Sigmoid colon (tissue), 4 donors: ENCODE measurements at regions not wholly inside any gene's neighbourhood (a gene's known extent, or its start where the extent isn't known, plus 50 kb on each side); places are given as distances from the start of the nearest gene placed in this dataset.

ENCODE experiments used
- EP300 ChIP-seq, 4 donors: sonication (generic); formaldehyde crosslinking; IDR thresholded peaks; one replicate each; pipeline ENCODE4 v1.6.1; 2017; ENCODE audit warnings: antibody characterized with exemption in 4 of 4
- POLR2A ChIP-seq, 2 donors: fragments of 450-650 bp; IDR thresholded peaks; one replicate each; pipeline ENCODE4 v1.6.1; 2016; ENCODE audit warnings: antibody characterized with exemption in 2 of 2, mild to moderate bottlenecking in 2 of 2, moderate library complexity in 2 of 2
- TF ChIP-seq, protein P1 (sequence below), 4 experiments: fragments of 450-650 bp in 3 of 4; fragments of 200-600 bp in 1 of 4; IDR thresholded peaks; one replicate each; pipeline ENCODE4 v1.5.1; 2016 to 2019; ENCODE audit warnings: antibody characterized with exemption in 4 of 4, mild to moderate bottlenecking in 3 of 4, moderate library complexity in 2 of 4

DNA sequence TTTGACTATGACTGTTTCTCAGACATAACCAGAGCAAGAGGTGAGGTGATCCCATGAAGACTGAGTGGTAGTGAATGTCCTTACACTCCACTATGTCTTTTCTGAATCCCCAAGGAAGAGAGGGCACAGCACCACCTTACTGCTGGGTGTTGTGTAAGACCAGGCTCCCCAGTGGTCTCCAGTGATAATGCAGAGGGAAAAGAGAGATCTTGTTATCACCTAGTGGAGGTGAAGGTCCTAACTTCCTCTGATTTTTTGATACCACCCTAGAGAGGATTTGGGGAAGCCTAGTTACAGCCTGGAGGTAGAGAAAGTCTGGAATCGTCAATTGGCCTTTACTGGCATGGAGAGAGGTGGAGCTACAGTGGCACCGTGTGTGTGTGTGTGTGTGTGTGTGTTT lies 288.0 kb upstream of the BCHE start:
- TF ChIP-seq, protein P1, sequence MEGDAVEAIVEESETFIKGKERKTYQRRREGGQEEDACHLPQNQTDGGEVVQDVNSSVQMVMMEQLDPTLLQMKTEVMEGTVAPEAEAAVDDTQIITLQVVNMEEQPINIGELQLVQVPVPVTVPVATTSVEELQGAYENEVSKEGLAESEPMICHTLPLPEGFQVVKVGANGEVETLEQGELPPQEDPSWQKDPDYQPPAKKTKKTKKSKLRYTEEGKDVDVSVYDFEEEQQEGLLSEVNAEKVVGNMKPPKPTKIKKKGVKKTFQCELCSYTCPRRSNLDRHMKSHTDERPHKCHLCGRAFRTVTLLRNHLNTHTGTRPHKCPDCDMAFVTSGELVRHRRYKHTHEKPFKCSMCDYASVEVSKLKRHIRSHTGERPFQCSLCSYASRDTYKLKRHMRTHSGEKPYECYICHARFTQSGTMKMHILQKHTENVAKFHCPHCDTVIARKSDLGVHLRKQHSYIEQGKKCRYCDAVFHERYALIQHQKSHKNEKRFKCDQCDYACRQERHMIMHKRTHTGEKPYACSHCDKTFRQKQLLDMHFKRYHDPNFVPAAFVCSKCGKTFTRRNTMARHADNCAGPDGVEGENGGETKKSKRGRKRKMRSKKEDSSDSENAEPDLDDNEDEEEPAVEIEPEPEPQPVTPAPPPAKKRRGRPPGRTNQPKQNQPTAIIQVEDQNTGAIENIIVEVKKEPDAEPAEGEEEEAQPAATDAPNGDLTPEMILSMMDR (IDR thresholded peaks at IDR 0.05), result no peak
- TF ChIP-seq POLR2A (IDR thresholded peaks at IDR 0.05) (no peak), EP300 (IDR thresholded peaks at IDR 0.05) (no peak)
